ENCODE measurements at regions not wholly inside any gene's neighbourhood (a gene's known extent, or its start where the extent isn't known, plus 50 kb on each side); places are given as distances from the start of the nearest gene placed in this dataset.

GRCh38 chr4:35900286-35901243 is 343.7 kb downstream of the ARAP2 start:
- H3K4me3 ChIP-seq (ENCODE audit: low read depth, low read length): no peak overlapping the region
- no peak for TF ChIP-seq CTCF (IDR thresholded peaks at IDR 0.05; ENCODE audit: borderline replicate concordance, insufficient read depth, low read depth, low read length)

GRCh38 chr4:35912174-35912573 is 332.1 kb downstream of the ARAP2 start:
- TF ChIP-seq CTCF (IDR thresholded peaks at IDR 0.05; ENCODE audit: borderline replicate concordance, insufficient read depth, low read depth, low read length): no peak
- H3K4me3 ChIP-seq (ENCODE audit: low read depth, low read length): no peak overlapping the region

- no peak for TF ChIP-seq CTCF (IDR thresholded peaks at IDR 0.05; ENCODE audit: borderline replicate concordance, insufficient read depth, low read depth, low read length)
- no peak overlapping the region for H3K4me3 ChIP-seq (ENCODE audit: low read depth, low read length)
Observed at GRCh38 chr4:35918491-35918977, 325.8 kb downstream of the ARAP2 start.

- no peak for TF ChIP-seq CTCF (IDR thresholded peaks at IDR 0.05; ENCODE audit: borderline replicate concordance, insufficient read depth, low read depth, low read length)
- H3K4me3 ChIP-seq (ENCODE audit: low read depth, low read length): no peak overlapping the region
Observed at GRCh38 chr4:35925806-35926205, 318.5 kb downstream of the ARAP2 start.

- H3K4me3 ChIP-seq (ENCODE audit: low read depth, low read length): no peak overlapping the region
- no peak for TF ChIP-seq CTCF (IDR thresholded peaks at IDR 0.05; ENCODE audit: borderline replicate concordance, insufficient read depth, low read depth, low read length)
Observed at GRCh38 chr4:35926788-35927187, 317.5 kb downstream of the ARAP2 start.

GRCh38 chr4:35933901-35934300 is 310.4 kb downstream of the ARAP2 start:
- TF ChIP-seq CTCF (IDR thresholded peaks at IDR 0.05; ENCODE audit: borderline replicate concordance, insufficient read depth, low read depth, low read length): no peak
- H3K4me3 ChIP-seq (ENCODE audit: low read depth, low read length): no peak overlapping the region

All from GM12875 (cell line).